ENCODE measurements at regions not wholly inside any gene's neighbourhood (a gene's known extent, or its start where the extent isn't known, plus 50 kb on each side); places are given as distances from the start of the nearest gene placed in this dataset.

- no peak for DNase-seq (ENCODE audit: low read depth)
- no peak overlapping the region for H3K4me3 ChIP-seq (ENCODE audit: low read depth, low read length)
- TF ChIP-seq CTCF (IDR thresholded peaks at IDR 0.05; ENCODE audit: control insufficient read depth, extremely low read depth, insufficient read depth) = no peak
These were observed 99.0 kb downstream of the RRAGC start for GRCh38 chr1:38760562-38760961.

GRCh38 chr1:38758820-38759219 is 100.8 kb downstream of the RRAGC start:
- no peak for TF ChIP-seq CTCF (IDR thresholded peaks at IDR 0.05; ENCODE audit: control insufficient read depth, extremely low read depth, insufficient read depth)
- no peak for DNase-seq (ENCODE audit: low read depth)
- H3K4me3 ChIP-seq (ENCODE audit: low read depth, low read length) = no peak overlapping the region

- TF ChIP-seq CTCF (IDR thresholded peaks at IDR 0.05; ENCODE audit: control insufficient read depth, extremely low read depth, insufficient read depth) = no peak
- H3K4me3 ChIP-seq (ENCODE audit: low read depth, low read length) = no peak overlapping the region
- no peak for DNase-seq (ENCODE audit: low read depth)
These were observed 112.5 kb downstream of the RRAGC start for GRCh38 chr1:38746941-38747600.

GRCh38 chr1:38746402-38746935 is 113.1 kb downstream of the RRAGC start:
- no peak for DNase-seq (ENCODE audit: low read depth)
- H3K4me3 ChIP-seq (ENCODE audit: low read depth, low read length) = no peak overlapping the region
- no peak for TF ChIP-seq CTCF (IDR thresholded peaks at IDR 0.05; ENCODE audit: control insufficient read depth, extremely low read depth, insufficient read depth)

- H3K4me3 ChIP-seq (ENCODE audit: low read depth, low read length) = no peak overlapping the region
- TF ChIP-seq CTCF (IDR thresholded peaks at IDR 0.05; ENCODE audit: control insufficient read depth, extremely low read depth, insufficient read depth) = no peak
- no peak for DNase-seq (ENCODE audit: low read depth)
These were observed 113.8 kb downstream of the RRAGC start for GRCh38 chr1:38745476-38746401.

GRCh38 chr1:38744452-38745350 is 114.9 kb downstream of the RRAGC start:
- no peak for TF ChIP-seq CTCF (IDR thresholded peaks at IDR 0.05; ENCODE audit: control insufficient read depth, extremely low read depth, insufficient read depth)
- H3K4me3 ChIP-seq (ENCODE audit: low read depth, low read length) = no peak overlapping the region
- no peak for DNase-seq (ENCODE audit: low read depth)
